Trophoblast cell (in vitro differentiated cells and primary cell): ENCODE measurements at regions not wholly inside any gene's neighbourhood (a gene's known extent, or its start where the extent isn't known, plus 50 kb on each side); places are given as distances from the start of the nearest gene placed in this dataset.

Source experiments
- DNase-seq, 2 donors: peaks; one replicate each; pipeline ENCODE4 v3.0.0-alpha.2; 2016
- H2AFZ ChIP-seq: 2 replicates; pipeline ENCODE4 v1.6.1; 2013; ENCODE audit warnings: low read length, moderate library complexity, mild to moderate bottlenecking; ENCODE audit not compliant: insufficient read depth, poor library complexity
- H2AK5ac ChIP-seq: 2 replicates; pipeline ENCODE4 v1.6.1; 2013; ENCODE audit warnings: mild to moderate bottlenecking, low read length
- H2BK120ac ChIP-seq: 2 replicates; pipeline ENCODE4 v1.6.1; 2013; ENCODE audit warnings: low read length, mild to moderate bottlenecking, moderate library complexity; ENCODE audit not compliant: insufficient read depth, poor library complexity
- H2BK12ac ChIP-seq: 2 replicates; pipeline ENCODE4 v1.6.1; 2013; ENCODE audit warnings: mild to moderate bottlenecking, low read length, moderate library complexity
- H2BK5ac ChIP-seq: 2 replicates; pipeline ENCODE4 v1.6.1; 2013; ENCODE audit warnings: low read length, low read depth, moderate library complexity, mild to moderate bottlenecking; ENCODE audit not compliant: poor library complexity
- H3K14ac ChIP-seq: 2 replicates; pipeline ENCODE4 v1.6.1; 2013; ENCODE audit warnings: mild to moderate bottlenecking, low read length
- H3K18ac ChIP-seq: 2 replicates; pipeline ENCODE4 v1.6.1; 2013; ENCODE audit warnings: mild to moderate bottlenecking, low read length
- H3K23ac ChIP-seq: 2 replicates; pipeline ENCODE4 v1.6.1; 2013; ENCODE audit warnings: low read length
- H3K27ac ChIP-seq: 2 replicates; pipeline ENCODE4 v1.5.1; 2013; ENCODE audit warnings: low read depth, mild to moderate bottlenecking, inconsistent platforms, low read length, moderate library complexity
- H3K27me3 ChIP-seq: 2 replicates; pipeline ENCODE4 v1.6.1; 2013; ENCODE audit warnings: inconsistent platforms, mild to moderate bottlenecking, low read length, moderate library complexity; ENCODE audit not compliant: insufficient read depth
- H3K36me3 ChIP-seq, 2 experiments: 1 replicate in 1 of 2; 2 replicates in 1 of 2; pipeline ENCODE4 v1.6.1; 2013; ENCODE audit warnings: low read length in 2 of 2, mild to moderate bottlenecking in 2 of 2, moderate library complexity in 1 of 2; ENCODE audit not compliant: insufficient read depth in 2 of 2, control insufficient read depth in 1 of 2
- H3K4ac ChIP-seq: 2 replicates; pipeline ENCODE4 v1.6.1; 2013; ENCODE audit warnings: low read depth, mild to moderate bottlenecking, low read length, moderate library complexity
- H3K4me1 ChIP-seq, 2 experiments: 1 replicate in 1 of 2; 2 replicates in 1 of 2; pipeline ENCODE4 v1.6.1; 2013; ENCODE audit warnings: low read length in 2 of 2, mild to moderate bottlenecking in 2 of 2, moderate library complexity in 1 of 2; ENCODE audit not compliant: insufficient read depth in 2 of 2, control insufficient read depth in 1 of 2
- H3K4me2 ChIP-seq: 2 replicates; pipeline ENCODE4 v1.6.1; 2013; ENCODE audit warnings: inconsistent platforms, mild to moderate bottlenecking, low read length, moderate library complexity
- H3K4me3 ChIP-seq: 2 replicates; pipeline ENCODE4 v1.5.1; 2013; ENCODE audit warnings: mild to moderate bottlenecking, low read depth, low read length, inconsistent platforms
- H3K79me1 ChIP-seq: one replicate; pipeline ENCODE4 v1.6.1; 2013; ENCODE audit warnings: low read length
- H3K79me2 ChIP-seq: 2 replicates; pipeline ENCODE4 v1.6.1; 2013; ENCODE audit warnings: low read length, mild to moderate bottlenecking; ENCODE audit not compliant: control insufficient read depth, insufficient read depth, poor library complexity
- H3K9ac ChIP-seq: 2 replicates; pipeline ENCODE4 v1.6.1; 2013; ENCODE audit warnings: mild to moderate bottlenecking, low read length
- H3K9me3 ChIP-seq: 2 replicates; pipeline ENCODE4 v1.6.1; 2013; ENCODE audit warnings: low read depth, mild to moderate bottlenecking, control low read depth, inconsistent platforms, low read length; ENCODE audit not compliant: insufficient read depth
- H4K12ac ChIP-seq: 2 replicates; pipeline ENCODE4 v1.6.1; 2013; ENCODE audit warnings: low read depth, mild to moderate bottlenecking, low read length, moderate library complexity
- H4K8ac ChIP-seq: 2 replicates; pipeline ENCODE4 v1.6.1; 2013; ENCODE audit warnings: low read depth, mild to moderate bottlenecking, low read length, moderate library complexity
- H4K91ac ChIP-seq: one replicate; pipeline ENCODE4 v1.6.1; 2013; ENCODE audit warnings: low read depth, mild to moderate bottlenecking, low read length, moderate library complexity
- WGBS: extraction: QIAGEN DNeasy Blood & Tissue Kit; methylation state at CpG from one replicate; pipeline ENCODE4 v1.1.7; 2013; ENCODE audit warnings: missing lambda C conversion rate; ENCODE audit not compliant: insufficient read length, insufficient coverage; ENCODE audit errors: extremely low coverage; 5-methylcytosine and 5-hydroxymethylcytosine counted together

- peak in 1 of 2 donors; percentile 12 for DNase-seq
- Histone ChIP-seq H4K91ac (no peak overlapping the region), H3K14ac (no peak overlapping the region), H3K27me3 (no peaks in the 10 kb centered on the region), H3K23ac (no peak overlapping the region), H2AFZ (no peak overlapping the region), H2BK120ac (no peak overlapping the region), H3K4me1 (no peaks in the 10 kb centered on the region), H3K4ac (no peak overlapping the region), H3K4me2 (no peak overlapping the region), H3K79me2 (no peaks in the 10 kb centered on the region), H3K27ac (no peak overlapping the region), H4K12ac (no peak overlapping the region), H2AK5ac (no peak overlapping the region), H3K9ac (no peak overlapping the region), H3K36me3 (no peaks in the 10 kb centered on the region), H3K79me1 (no peaks in the 10 kb centered on the region), H3K4me3 (no peak overlapping the region), H2BK12ac (no peak overlapping the region), H3K9me3 (no peaks in the 10 kb centered on the region), H3K18ac (no peak overlapping the region), H2BK5ac (no peak overlapping the region), H4K8ac (no peak overlapping the region)
Observed at GRCh38 chr4:134382478-134383227, 181.1 kb upstream of the PABPC4L start.

GRCh38 chr4:134375775-134376174 is 174.2 kb upstream of the PABPC4L start:
- no peak overlapping the region for H3K18ac ChIP-seq
- no peak overlapping the region for H3K14ac ChIP-seq
- no peak overlapping the region for H3K9ac ChIP-seq
- no peak overlapping the region for H4K91ac ChIP-seq
- H4K8ac ChIP-seq: no peak overlapping the region
- no peak overlapping the region for H2AK5ac ChIP-seq
- no peaks in the 10 kb centered on the region for H3K79me2 ChIP-seq
- H4K12ac ChIP-seq: no peak overlapping the region
- H3K4me1 ChIP-seq: no peaks in the 10 kb centered on the region
- no peak overlapping the region for H3K27ac ChIP-seq
- H2BK5ac ChIP-seq: no peak overlapping the region
- no peak overlapping the region for H2AFZ ChIP-seq
- H2BK12ac ChIP-seq: no peak overlapping the region
- H3K23ac ChIP-seq: no peak overlapping the region
- H3K9me3 ChIP-seq: no peaks in the 10 kb centered on the region
- no peak overlapping the region for H3K4me2 ChIP-seq
- DNase-seq: no peak
- no peaks in the 10 kb centered on the region for H3K27me3 ChIP-seq
- H3K36me3 ChIP-seq: no peaks in the 10 kb centered on the region
- no peak overlapping the region for H3K4me3 ChIP-seq
- no peak overlapping the region for H3K4ac ChIP-seq
- H3K79me1 ChIP-seq: no peaks in the 10 kb centered on the region
- H2BK120ac ChIP-seq: no peak overlapping the region

- Histone ChIP-seq H2AK5ac (no peak overlapping the region), H3K4ac (no peak overlapping the region), H4K8ac (no peak overlapping the region), H3K23ac (no peak overlapping the region), H3K36me3 (no peaks in the 10 kb centered on the region), H3K9me3 (no peaks in the 10 kb centered on the region), H3K14ac (no peak overlapping the region), H3K4me2 (no peak overlapping the region), H3K4me1 (no peaks in the 10 kb centered on the region), H3K27ac (no peak overlapping the region), H2BK120ac (no peak overlapping the region), H4K91ac (no peak overlapping the region), H2BK5ac (no peak overlapping the region), H2AFZ (no peak overlapping the region), H2BK12ac (no peak overlapping the region), H4K12ac (no peak overlapping the region), H3K79me1 (no peaks in the 10 kb centered on the region), H3K9ac (no peak overlapping the region), H3K27me3 (no peaks in the 10 kb centered on the region), H3K79me2 (no peaks in the 10 kb centered on the region), H3K4me3 (no peak overlapping the region), H3K18ac (no peak overlapping the region)
- DNase-seq: no peak
- WGBS: no CpG with 5 or more reads among the region's 1 CpG
Observed at GRCh38 chr4:134365852-134366251, 164.3 kb upstream of the PABPC4L start.

- WGBS: no CpG with 5 or more reads among the region's 1 CpG
- Histone ChIP-seq H3K79me1 (no peaks in the 10 kb centered on the region), H3K4me3 (no peak overlapping the region)
Observed at GRCh38 chr4:134364928-134365327, 163.3 kb upstream of the PABPC4L start.

More at GRCh38 chr4:134364928-134365327, 163.3 kb upstream of the PABPC4L start:
- no peaks in the 10 kb centered on the region for H3K27me3 ChIP-seq
- H3K18ac ChIP-seq: no peak overlapping the region
- H3K27ac ChIP-seq: no peak overlapping the region
- H3K9me3 ChIP-seq: no peaks in the 10 kb centered on the region
- H3K23ac ChIP-seq: no peak overlapping the region
- no peak overlapping the region for H2BK5ac ChIP-seq
- no peak overlapping the region for H2AK5ac ChIP-seq
- no peaks in the 10 kb centered on the region for H3K4me1 ChIP-seq
- H3K4ac ChIP-seq: no peak overlapping the region
- no peak overlapping the region for H4K91ac ChIP-seq
- no peak overlapping the region for H3K4me2 ChIP-seq
- H2AFZ ChIP-seq: no peak overlapping the region
- no peak overlapping the region for H4K8ac ChIP-seq
- no peak overlapping the region for H4K12ac ChIP-seq
- no peak overlapping the region for H3K14ac ChIP-seq
- DNase-seq: no peak
- no peaks in the 10 kb centered on the region for H3K79me2 ChIP-seq
- no peak overlapping the region for H2BK120ac ChIP-seq
- H2BK12ac ChIP-seq: no peak overlapping the region
- no peaks in the 10 kb centered on the region for H3K36me3 ChIP-seq
- no peak overlapping the region for H3K9ac ChIP-seq
